Panc1 (cell line): ENCODE measurements at regions not wholly inside any gene's neighbourhood (a gene's known extent, or its start where the extent isn't known, plus 50 kb on each side); places are given as distances from the start of the nearest gene placed in this dataset.

Source experiments
- POLR2AphosphoS5 ChIP-seq: IDR thresholded peaks from 2 replicates; pipeline ENCODE4 v1.6.1; 2012; ENCODE audit warnings: mild to moderate bottlenecking, low read depth, low read length, moderate library complexity
- SIN3A ChIP-seq: IDR thresholded peaks from 2 replicates; pipeline ENCODE4 v1.6.1; 2012; ENCODE audit warnings: low read depth, mild to moderate bottlenecking, low read length, moderate library complexity, borderline replicate concordance; ENCODE audit not compliant: insufficient read depth
- TCF7L2 ChIP-seq: IDR thresholded peaks from 2 replicates; pipeline ENCODE4 v1.6.1; 2011; ENCODE audit warnings: mild to moderate bottlenecking, low read depth, low read length, inconsistent platforms
- TF ChIP-seq, protein P1 (sequence below): fragments of 450-650 bp; IDR thresholded peaks from 2 replicates; pipeline ENCODE4 v1.5.1; 2017; ENCODE audit warnings: mild to moderate bottlenecking
- TF ChIP-seq, protein P2 (sequence below), 2 experiments: IDR thresholded peaks; 2 replicates each; pipeline ENCODE4 v1.6.1; 2011 to 2012; ENCODE audit warnings: low read depth in 2 of 2, control low read depth in 1 of 2, low read length in 1 of 2, mild to moderate bottlenecking in 1 of 2, moderate library complexity in 1 of 2; ENCODE audit not compliant: insufficient read depth in 1 of 2

DNA sequence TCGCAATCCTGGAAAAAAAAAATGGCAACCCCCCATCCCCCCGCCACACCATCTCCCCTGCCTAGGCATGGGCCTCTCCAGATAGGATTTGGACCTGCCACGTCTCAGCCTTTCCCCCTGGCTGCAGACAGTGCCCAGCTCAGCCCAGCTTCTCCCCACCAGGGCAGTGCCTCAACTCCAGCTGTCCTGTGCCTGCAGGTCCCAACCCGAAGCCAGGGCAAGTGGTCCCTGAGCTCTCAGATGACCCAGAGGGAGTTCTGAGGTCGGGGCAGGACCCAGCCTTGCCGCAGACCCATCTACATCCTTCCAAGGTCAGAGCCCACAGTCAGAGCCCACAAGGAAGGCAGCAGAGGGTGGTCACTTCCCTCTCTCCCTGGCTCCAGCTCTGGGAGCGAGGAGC, 86.7 kb upstream of the POU3F1 start:
- TF ChIP-seq, protein P1, sequence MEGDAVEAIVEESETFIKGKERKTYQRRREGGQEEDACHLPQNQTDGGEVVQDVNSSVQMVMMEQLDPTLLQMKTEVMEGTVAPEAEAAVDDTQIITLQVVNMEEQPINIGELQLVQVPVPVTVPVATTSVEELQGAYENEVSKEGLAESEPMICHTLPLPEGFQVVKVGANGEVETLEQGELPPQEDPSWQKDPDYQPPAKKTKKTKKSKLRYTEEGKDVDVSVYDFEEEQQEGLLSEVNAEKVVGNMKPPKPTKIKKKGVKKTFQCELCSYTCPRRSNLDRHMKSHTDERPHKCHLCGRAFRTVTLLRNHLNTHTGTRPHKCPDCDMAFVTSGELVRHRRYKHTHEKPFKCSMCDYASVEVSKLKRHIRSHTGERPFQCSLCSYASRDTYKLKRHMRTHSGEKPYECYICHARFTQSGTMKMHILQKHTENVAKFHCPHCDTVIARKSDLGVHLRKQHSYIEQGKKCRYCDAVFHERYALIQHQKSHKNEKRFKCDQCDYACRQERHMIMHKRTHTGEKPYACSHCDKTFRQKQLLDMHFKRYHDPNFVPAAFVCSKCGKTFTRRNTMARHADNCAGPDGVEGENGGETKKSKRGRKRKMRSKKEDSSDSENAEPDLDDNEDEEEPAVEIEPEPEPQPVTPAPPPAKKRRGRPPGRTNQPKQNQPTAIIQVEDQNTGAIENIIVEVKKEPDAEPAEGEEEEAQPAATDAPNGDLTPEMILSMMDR: no peak
- TF ChIP-seq POLR2AphosphoS5 (no peak), TCF7L2 (no peak), SIN3A (no peak)
- TF ChIP-seq, protein P2, sequence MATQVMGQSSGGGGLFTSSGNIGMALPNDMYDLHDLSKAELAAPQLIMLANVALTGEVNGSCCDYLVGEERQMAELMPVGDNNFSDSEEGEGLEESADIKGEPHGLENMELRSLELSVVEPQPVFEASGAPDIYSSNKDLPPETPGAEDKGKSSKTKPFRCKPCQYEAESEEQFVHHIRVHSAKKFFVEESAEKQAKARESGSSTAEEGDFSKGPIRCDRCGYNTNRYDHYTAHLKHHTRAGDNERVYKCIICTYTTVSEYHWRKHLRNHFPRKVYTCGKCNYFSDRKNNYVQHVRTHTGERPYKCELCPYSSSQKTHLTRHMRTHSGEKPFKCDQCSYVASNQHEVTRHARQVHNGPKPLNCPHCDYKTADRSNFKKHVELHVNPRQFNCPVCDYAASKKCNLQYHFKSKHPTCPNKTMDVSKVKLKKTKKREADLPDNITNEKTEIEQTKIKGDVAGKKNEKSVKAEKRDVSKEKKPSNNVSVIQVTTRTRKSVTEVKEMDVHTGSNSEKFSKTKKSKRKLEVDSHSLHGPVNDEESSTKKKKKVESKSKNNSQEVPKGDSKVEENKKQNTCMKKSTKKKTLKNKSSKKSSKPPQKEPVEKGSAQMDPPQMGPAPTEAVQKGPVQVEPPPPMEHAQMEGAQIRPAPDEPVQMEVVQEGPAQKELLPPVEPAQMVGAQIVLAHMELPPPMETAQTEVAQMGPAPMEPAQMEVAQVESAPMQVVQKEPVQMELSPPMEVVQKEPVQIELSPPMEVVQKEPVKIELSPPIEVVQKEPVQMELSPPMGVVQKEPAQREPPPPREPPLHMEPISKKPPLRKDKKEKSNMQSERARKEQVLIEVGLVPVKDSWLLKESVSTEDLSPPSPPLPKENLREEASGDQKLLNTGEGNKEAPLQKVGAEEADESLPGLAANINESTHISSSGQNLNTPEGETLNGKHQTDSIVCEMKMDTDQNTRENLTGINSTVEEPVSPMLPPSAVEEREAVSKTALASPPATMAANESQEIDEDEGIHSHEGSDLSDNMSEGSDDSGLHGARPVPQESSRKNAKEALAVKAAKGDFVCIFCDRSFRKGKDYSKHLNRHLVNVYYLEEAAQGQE (IDR thresholded peaks at IDR 0.05; ENCODE audit: insufficient read depth in 1 of 2, low read depth in 2 of 2, low read length in 1 of 2): no peak
